ENCODE measurements at regions not wholly inside any gene's neighbourhood (a gene's known extent, or its start where the extent isn't known, plus 50 kb on each side); places are given as distances from the start of the nearest gene placed in this dataset.

DNA sequence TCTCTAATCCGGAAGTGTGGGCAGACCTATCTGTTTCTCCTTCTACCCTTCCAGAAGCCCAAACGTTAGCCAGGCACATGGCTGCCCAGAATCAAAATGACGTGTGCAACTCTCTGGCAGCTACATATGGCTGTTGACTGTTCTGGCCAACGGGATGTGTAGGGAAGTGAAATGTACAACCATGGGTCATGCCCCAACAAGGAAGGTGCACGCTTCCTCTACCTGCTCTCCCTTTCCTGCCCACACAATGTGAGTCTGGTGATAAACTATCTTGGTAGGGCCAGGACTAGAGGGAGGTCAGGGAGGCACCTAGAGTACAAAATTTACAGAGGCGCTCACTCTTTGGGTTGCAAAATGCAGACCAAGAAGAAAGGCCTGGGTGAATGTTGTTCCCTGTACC is 495.9 kb upstream of the PROK2 start:
- DNase-seq (ENCODE audit: low spot score), result no peak
- Histone ChIP-seq H3K27me3 (replicated peaks; ENCODE audit: insufficient read depth, low read depth, low read length, poor library complexity) (no peaks in the 10 kb centered on the region), H3K27ac (ENCODE audit: low read depth, low read length, poor library complexity, severe bottlenecking) (no peak overlapping the region), H3K9me3 (ENCODE audit: low read depth, low read length, poor library complexity, severe bottlenecking) (no peaks in the 10 kb centered on the region), H3K4me1 (ENCODE audit: insufficient read depth, low read length, poor library complexity, severe bottlenecking) (peaks cover 6% of the 10 kb centered on the region), H3K36me3 (ENCODE audit: insufficient read depth, low read length, poor library complexity, severe bottlenecking) (no peaks in the 10 kb centered on the region), H3K4me3 (ENCODE audit: low read depth, low read length, poor library complexity, severe bottlenecking) (no peak overlapping the region)
- CTCF ChIA-PET, result no interaction called here
- intact Hi-C loops (cut with micrococcal nuclease; ENCODE audit: unreplicated experiment), result no loop called here
- TF ChIP-seq CTCF (conservative IDR thresholded peaks at IDR 0.05; ENCODE audit: low read depth, low read length) (no peak), EZH2 (IDR thresholded peaks at IDR 0.05; ENCODE audit: borderline replicate concordance, low read depth, low read length, poor library complexity, severe bottlenecking) (no peak)
- POLR2A ChIA-PET (ENCODE audit: low non-redundant PET), result no interaction called here
- no TSS peak for BruUV-seq (replicated peaks)

DNA sequence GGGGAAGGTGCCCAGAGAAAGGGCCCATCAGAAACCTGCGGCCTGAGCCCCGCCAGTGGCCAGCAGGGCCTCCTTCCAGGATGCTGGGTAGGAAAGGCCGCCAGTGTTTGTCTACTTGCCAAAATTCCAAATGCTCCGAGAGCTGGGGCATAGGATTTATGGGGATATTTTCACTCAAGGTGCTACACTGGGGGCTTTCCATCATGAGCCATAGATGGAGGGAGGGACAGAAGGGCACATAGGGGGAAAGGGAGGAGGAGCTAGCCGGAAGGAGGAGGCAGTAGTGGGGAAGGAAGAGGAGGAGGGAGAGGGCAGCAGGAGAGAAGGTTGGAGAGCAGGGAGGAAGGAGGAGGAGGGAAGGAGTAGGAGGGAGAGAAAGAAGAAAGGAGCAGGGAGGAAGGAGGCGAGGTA is 494.7 kb upstream of the PROK2 start:
- ChIA-PET POLR2A (ENCODE audit: low non-redundant PET) (interaction anchor here (0.6 to 0.7 kb wide), 2 partner anchors 7 to 583 kb away, joined by 3 to 9 read pairs; no protein-coding TSS in a partner anchor), CTCF (no interaction called here)
- Histone ChIP-seq H3K4me1 (ENCODE audit: insufficient read depth, low read length, poor library complexity, severe bottlenecking) (peaks cover 13% of the 10 kb centered on the region), H3K27ac (ENCODE audit: low read depth, low read length, poor library complexity, severe bottlenecking) (no peak overlapping the region), H3K4me3 (ENCODE audit: low read depth, low read length, poor library complexity, severe bottlenecking) (no peak overlapping the region), H3K36me3 (ENCODE audit: insufficient read depth, low read length, poor library complexity, severe bottlenecking) (no peaks in the 10 kb centered on the region), H3K9me3 (ENCODE audit: low read depth, low read length, poor library complexity, severe bottlenecking) (no peaks in the 10 kb centered on the region), H3K27me3 (replicated peaks; ENCODE audit: insufficient read depth, low read depth, low read length, poor library complexity) (no peaks in the 10 kb centered on the region)
- peak; percentile 9 for DNase-seq (ENCODE audit: low spot score)
- TF ChIP-seq EZH2 (IDR thresholded peaks at IDR 0.05; ENCODE audit: borderline replicate concordance, low read depth, low read length, poor library complexity, severe bottlenecking) (no peak), CTCF (conservative IDR thresholded peaks at IDR 0.05; ENCODE audit: low read depth, low read length) (no peak)
- BruUV-seq (replicated peaks), result no TSS peak
- intact Hi-C loops (cut with micrococcal nuclease; ENCODE audit: unreplicated experiment), result loop anchor here (10.0 kb wide), 1 partner anchor 545 kb away; no protein-coding TSS in a partner anchor

- intact Hi-C loops (cut with micrococcal nuclease; ENCODE audit: unreplicated experiment), result loop anchor here (10.0 kb wide), 1 partner anchor 546 kb away; no protein-coding TSS in a partner anchor
- ChIA-PET CTCF (no interaction called here), POLR2A (ENCODE audit: low non-redundant PET) (interaction anchor here (0.6 kb wide), 1 partner anchor 583 kb away, joined by 3 read pairs; no protein-coding TSS in a partner anchor)
- DNase-seq (ENCODE audit: low spot score), result no peak
- Histone ChIP-seq H3K9me3 (ENCODE audit: low read depth, low read length, poor library complexity, severe bottlenecking) (no peaks in the 10 kb centered on the region), H3K4me3 (ENCODE audit: low read depth, low read length, poor library complexity, severe bottlenecking) (no peak overlapping the region), H3K4me1 (ENCODE audit: insufficient read depth, low read length, poor library complexity, severe bottlenecking) (peaks cover 17% of the 10 kb centered on the region), H3K36me3 (ENCODE audit: insufficient read depth, low read length, poor library complexity, severe bottlenecking) (no peaks in the 10 kb centered on the region), H3K27ac (ENCODE audit: low read depth, low read length, poor library complexity, severe bottlenecking) (no peak overlapping the region), H3K27me3 (replicated peaks; ENCODE audit: insufficient read depth, low read depth, low read length, poor library complexity) (no peaks in the 10 kb centered on the region)
- BruUV-seq (replicated peaks), result no TSS peak
- no peak for TF ChIP-seq CTCF (conservative IDR thresholded peaks at IDR 0.05; ENCODE audit: low read depth, low read length)
- no peak for TF ChIP-seq EZH2 (IDR thresholded peaks at IDR 0.05; ENCODE audit: borderline replicate concordance, low read depth, low read length, poor library complexity, severe bottlenecking)
Observed at GRCh38 chr3:72279068-72279604, 494.2 kb upstream of the PROK2 start.
